Activated effector memory CD4-positive, alpha-beta T cell treated with Interleukin-2 at 50 U/mL for 16 hours (primary cell): ENCODE measurements at regions not wholly inside any gene's neighbourhood (a gene's known extent, or its start where the extent isn't known, plus 50 kb on each side); places are given as distances from the start of the nearest gene placed in this dataset.

Experiments used
- DNase-seq: peaks from one replicate; pipeline ENCODE4 v3.0.0-alpha.2; 2020

DNA sequence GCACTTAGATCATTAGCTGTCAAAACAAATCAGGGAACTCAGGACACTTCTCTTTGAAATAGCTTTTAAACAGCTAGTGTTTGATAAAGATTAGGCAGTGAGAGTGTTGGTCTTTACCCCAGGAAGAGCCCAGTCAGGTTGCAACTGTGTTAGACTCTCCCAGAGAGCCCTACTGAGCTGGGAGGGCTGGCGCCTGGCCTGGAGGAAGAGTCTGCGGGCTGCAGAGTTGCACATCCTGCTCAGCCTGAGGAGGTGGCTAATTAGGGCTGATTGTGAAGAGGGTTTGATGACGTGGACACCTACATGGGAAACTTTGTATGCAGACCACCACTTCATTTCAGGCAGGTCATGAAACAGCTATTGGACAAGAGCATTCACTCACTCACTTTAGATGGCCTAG lies 112.0 kb downstream of the TMEM174 start:
- no peak for DNase-seq

DNA sequence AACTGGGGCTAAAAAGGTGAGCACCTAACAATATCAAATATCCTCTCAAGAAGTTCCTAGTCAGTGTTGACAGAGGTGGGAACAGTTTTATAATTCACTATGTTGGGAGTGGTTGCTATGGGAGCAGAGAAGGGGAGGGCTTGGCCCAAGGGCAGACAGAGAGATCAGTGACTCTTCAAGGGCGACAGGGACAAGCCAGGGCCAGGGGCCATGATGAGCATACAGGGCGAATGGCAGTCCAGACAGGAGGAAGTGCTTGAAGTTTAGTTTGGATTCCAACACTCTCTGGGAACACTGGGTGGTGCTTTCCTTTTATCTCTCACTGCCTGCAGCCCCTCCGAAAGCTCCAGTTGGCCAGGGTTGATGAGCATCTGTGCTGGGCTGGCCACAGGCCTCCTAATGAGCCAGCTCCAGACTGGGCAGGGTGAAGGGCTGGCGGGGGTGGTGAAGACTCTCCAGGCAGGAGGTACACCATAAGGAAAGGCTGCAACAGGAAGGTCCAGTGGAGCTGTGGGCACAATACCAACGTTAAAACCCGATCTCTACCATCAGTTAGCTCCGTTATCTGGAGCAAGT lies 111.3 kb downstream of the TMEM174 start:
- no peak for DNase-seq

DNA sequence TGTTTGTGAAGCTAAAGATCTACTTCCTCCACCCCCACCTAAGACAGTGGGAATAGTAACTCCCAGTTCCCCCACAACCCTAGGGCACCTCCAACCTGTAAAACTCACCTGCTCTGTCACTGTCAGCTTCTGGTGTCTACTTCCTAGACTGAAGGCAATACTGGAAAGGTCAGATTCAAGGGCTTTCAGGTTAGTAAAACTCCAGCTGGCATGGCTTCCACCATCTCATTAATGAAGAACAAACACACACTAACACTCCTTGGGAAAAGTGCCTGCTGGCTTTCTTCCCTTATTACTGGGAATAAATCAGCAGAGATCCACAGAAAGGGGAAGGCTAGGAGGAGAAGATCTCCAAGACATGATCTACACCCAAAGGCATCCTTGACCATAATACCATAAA lies 109.9 kb downstream of the TMEM174 start:
- no peak for DNase-seq

DNA sequence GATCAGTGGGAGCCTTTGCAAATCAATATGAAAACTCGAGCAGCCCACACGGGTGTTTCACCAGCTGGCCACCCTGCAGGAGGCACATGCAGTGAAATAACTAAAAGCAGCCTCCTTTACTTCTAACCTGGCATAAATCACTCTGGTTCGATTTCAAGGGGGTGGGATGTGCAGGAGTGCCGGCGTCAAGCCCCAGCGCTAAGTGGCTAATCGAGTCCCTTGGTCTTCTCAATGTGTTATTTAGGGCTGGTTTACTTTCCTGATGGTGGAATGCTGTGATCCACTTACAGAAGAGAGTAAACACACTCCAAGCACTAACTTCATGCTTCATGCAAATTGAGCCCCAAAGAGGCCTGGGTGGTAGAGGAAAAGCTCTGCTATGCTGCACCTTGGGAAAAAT lies 109.4 kb downstream of the TMEM174 start:
- no peak for DNase-seq

DNA sequence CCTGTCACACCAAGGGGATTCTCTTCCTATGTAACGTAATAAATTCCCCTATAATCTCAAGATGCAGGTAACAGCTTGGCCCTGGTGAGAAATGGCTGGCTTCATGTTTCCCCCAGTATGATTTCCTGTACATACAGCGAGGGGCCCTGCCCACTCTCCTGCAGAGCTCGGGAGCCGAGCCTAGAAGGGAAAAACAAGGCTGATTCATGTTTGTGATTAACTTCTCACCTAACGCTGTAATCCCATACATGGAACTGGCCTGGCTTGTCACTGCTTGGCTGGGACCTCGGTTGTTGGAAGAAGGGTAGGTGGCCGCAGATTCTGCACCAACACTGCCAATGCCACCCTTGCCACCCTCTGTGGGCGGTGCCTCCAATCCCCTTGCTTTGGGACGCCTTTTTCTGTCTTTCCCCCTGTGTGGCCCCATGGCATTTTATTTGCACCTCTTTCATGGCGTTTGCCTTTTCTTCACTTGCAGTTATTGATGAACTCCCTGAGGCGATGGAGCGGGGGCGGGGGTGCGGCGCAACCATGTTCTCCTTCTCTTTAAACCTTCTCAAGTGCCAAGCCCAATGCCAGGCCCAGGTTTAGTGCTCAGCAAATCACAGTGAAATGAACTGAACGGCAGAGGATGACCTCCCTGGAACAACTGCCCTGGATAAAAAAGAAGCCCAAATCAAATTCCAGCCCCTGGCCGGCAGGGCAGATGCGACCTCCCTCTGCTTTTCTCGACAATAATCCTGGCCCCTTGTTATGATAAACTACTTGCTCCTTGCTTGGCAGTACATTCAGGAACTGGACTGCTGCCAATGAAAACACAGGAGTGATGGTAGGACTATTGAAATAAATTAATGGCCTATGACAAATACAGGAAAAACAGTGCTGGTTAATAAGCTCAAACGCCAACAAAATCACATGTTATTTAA lies 108.1 kb downstream of the TMEM174 start:
- no peak for DNase-seq

DNA sequence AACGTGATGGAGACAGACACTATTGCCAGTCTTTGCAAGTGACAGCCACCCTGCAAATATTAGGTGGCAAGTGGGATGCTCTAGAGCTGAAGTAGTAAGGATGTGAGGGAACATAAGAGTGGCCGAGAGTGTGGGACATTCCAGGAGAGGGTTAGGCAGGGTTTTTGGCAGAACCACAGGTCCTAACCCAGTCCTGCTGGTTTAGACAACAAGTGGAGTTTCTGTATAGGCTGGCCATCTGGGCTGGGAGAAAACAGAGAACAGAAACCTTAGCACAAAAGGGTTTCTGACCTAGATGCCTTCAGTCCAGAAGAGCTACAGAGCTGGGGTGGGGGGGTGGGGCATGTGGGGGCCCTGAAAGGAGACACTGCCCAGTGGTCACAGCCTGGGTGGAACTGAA lies 107.4 kb downstream of the TMEM174 start:
- DNase-seq: no peak

DNA sequence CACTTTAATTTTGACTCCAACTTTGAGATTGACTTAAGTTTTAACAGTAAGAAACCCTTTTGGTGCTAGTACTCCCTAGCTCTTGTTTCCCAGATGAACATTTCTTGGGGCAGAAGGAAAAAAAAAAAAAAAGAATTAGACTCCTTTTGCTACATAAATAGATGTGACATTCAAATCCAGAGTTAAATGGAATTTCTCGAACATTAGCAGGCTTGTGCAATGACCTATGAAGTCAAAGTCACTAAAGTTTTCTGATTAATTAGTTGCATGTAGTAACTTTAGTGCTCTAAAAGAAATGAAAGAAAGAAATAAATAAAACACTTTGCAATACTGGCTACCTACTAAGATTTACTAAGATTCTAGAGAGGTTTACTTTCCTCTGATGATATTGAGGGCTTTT lies 106.8 kb downstream of the TMEM174 start:
- no peak for DNase-seq

DNA sequence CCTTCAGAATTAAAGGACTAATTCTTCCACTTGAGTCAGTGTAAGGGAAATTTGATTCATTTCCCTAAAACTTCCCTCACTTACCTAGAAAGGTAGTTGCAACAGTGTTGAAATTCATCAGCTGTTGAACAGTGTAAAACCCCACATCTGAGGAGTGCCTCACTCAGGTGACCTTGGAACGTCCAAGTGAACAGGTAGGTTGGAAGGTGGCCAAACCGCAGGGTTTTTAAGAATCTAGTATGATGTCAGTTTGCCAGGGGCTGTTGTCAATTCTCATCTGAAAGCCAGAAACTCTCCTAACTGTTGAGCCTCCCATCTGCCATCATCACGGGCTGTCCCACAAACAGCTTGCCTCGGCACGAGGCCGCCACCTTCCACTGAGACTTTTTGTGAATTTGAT lies 105.7 kb downstream of the TMEM174 start:
- no peak for DNase-seq

DNA sequence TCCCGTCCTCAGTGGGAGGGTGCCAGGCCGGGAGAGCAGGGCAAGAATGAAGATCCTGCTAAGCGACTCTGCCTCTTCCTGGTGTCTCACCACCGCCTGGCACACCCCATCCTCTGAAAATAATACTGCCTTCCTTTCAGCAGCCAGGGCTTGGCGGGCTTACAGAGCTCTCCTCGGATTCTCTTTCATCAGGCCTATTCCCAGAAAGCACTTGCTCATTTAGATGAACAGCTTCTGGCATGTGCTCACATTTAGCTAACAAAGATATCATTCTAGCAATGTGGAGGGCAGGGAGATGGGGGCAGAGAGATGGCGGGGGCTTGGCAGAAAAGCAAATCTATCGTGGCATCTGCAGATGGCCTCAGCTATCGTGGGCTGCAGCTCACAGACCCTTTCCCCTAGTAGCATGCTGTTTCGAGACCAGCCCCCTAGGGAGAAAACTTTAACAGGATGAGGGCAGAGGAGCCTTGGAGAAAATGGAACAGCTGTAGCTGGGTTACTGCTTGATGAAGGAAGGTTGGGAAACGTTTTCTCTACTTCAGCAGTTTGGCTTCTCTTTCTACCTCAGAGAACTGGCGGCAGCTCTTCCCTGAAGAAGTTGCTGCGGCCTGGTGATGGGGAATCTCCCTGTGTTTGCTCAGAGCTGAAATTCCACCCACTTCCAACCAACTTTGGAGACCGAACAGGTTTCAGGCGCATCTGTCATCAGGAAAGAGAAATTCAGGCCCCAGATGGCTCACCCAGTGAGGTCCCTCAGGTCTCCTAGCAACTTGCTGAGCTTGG lies 102.1 kb downstream of the TMEM174 start:
- DNase-seq: no peak

DNA sequence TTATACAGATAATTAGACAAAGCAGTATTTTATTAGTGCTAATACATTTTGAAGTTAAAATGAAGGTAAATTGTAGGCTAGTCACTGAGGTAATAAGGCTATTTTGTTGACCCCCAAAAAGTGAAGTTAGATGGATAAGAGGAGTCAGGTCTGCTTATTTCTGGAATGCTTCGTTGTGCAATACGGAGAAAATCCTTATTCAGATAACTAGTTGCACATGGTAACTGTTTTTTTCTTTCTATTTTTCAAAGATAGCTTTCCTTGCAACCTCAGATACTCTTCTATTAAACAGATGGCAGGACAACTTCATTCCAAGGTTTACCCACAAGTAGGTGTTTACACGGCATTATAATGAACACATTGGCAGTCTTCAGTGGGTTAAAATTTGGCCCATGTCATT lies 101.1 kb downstream of the TMEM174 start:
- no peak for DNase-seq

DNA sequence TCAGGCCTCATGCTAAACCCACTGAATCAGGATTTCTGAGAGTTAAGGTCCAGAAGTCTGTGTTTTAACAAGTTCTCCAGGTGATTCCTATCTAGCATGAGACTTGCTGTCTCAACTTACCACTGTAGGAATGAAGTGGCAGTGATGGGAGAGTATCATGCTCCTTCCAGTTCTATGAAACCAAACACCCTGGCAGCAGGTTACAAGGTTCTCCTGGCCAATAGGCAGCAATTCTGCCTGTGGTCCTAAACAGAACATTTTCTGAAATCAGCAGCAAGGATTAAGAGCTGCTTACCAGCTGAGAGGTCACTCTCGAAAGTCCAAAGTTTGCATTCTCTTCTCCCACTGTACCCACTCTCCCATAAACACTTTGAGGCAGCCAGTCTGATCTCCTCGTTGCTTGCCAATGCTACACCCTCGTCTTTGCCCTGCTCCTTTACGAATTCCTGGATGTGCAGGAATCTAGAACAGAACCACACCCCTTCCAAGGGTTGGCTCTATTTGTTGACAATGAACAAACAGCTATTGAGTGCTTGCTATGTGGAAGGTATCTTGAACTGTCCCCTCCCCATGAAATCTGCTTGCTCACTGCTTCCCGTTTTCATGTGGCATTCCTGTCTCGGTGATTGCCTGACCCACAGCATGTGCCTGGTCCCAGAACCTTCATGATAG lies 100.5 kb downstream of the TMEM174 start:
- no peak for DNase-seq

DNA sequence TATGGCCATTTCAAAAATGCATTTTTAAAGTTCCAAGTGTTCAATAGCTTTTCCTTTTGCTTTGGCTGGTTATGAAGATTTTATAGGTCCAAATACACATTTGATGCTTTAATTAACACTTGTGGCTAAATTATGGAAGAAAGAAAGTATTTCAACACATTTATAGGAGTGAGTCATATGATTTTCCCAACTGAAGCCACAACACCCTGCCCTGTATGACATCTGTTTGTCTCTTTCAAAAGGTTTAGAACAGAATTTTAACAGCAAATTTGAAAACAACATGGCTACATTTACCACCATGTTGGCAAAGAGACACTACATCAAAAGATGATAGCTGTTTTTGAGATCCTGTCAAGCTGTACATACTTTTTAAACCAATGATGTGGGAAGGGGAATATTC lies 99.4 kb downstream of the TMEM174 start:
- DNase-seq: no peak

DNA sequence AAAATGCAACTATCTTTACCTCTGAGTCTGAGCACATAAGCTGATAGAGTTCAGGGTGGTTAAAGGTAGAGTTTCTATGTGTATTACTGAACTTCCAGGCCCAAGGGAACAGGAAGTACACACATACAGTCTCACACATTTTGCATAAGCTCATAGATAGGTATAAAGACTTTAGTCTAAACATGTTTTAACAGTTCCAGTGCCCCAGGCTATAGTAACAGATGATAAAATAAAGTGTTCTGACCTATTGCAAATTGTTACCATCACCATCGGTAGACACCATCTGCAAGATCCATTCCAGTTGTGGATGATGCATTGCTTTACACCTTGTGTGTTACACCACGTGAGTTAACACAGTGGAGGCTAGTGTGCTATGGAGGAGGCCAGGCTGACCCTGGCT lies 95.8 kb downstream of the TMEM174 start:
- DNase-seq: no peak

DNA sequence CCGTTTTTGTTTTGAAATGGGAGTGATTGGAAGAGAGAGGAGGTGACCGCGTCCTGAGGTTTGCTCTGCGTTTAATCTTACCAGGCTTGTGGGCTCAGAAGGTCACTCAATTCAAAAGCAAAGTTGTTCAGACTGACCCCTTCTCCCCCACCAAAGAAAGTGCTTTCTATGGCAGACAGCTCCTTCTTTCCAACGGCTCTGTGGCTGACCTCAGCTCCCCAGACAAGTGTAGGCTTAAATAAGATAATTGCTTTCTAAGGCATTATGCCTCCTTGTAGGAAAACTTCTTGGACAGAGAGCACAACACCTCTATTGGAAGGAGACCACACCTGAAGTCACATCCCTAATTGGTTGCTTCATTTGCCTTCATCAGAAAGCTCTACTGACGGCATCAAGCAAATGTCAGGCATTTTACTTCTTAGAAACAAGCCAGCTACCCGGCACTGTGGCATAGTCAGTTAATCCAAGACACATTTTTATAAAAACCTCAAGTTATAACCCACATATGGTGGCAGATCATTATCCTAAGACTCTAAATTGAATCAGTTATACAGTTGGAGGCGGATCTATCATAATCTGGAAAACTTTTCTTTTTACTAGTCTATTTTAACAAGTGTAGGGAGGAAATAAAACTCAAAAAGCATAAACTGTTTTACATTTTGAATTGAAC lies 94.9 kb downstream of the TMEM174 start:
- no peak for DNase-seq

DNA sequence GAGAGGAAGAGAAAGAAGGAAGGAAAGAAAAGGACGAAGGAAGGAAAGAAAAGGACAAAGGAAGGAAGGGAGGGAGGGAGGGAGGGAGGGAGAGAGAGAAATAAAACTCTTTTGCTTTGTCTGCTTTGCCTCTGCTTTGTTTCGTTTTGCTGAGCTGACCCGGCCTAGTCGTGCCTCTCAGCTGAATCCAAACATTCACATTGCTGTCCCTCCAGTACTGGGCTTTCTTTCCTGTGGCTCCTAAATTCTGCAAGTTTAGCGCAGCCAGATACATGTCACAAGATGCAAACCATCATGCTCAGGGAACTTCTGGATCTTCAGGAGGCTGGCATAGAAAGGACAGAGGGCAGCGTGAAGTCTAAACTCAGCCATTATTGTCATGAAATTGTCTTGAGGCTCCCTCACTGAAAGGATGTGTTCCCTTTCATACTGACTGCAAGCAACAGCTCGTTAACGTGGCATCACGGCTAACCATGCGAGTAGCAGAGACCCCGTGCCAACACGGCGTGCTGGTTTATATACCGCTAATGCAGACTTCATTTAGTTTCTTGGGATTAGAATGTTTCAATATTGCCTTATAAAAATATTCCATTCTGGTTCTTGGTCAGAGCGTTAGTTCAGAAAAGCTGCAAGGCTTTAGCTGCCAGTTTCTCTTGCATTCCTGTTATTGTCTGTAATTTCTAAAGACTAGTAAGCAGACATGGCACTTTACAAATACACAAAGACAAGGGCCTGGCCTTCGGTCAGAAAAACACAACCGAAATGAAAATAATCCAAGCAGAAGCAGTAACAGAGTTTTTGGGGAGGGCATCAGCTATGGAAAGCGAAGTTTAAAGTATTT lies 94.2 kb downstream of the TMEM174 start:
- DNase-seq: no peak

DNA sequence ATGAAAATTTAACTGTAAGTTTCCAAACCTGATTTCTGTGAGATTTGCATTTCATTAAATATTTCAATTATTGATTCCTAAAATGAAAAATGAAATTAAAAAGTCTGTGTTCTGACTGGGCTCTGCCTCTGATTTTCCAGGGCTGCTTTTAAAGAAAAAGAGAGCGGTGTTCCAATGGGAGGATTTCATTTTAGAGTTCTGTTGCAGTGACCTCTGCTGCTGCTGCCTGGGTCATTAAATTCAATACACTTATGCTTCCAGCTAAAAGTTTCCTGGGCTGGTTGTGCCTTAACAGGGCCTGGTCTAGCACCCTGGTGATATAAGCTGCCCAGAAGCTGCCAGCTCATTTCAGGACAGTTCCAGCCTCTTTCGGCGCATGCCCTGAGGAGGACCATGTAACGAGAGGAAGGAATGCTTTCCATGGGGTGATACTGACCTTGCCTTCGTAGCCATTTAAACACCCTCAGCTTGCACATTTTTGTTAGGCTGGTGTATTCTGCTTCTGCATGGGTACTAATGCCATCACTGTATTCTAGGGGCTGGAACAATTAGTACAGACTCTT lies 93.3 kb downstream of the TMEM174 start:
- no peak for DNase-seq

DNA sequence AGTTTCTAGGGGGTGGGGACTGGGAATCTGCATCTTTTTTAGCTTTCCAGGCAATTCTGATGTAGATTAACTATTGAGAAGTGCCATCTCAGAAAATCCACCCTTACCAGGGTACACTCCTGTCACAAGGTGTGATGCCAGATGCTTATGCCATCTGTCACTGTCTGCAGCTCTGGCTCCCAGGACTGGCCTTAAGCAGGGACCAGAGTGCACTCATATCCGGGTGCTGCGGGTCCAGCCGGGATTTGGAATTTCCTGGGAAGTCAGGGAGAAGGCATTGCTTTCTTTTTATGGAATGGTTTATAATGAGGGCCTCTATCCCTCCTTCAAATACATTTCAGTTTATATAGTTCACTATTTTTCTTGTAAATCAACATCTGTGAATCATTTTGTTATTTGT lies 92.6 kb downstream of the TMEM174 start:
- no peak for DNase-seq

DNA sequence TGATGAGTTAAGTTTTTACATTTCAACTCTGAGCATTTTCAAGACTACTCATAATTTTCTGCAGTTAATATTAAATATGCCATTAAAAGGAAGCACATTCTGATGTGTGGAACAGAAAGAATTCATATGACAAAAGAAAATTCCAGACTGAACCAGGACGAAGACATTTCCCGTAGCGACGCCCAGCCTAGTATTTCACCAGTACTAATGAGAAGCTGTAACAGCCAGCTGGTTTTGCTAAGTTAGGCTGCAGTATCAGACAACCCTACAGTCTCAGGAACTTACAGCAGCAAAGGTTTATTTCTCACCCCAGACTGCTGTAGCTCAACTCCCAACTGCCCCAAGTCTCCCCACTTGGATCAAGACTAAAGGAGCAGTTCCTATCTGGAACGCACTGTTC lies 91.6 kb downstream of the TMEM174 start:
- DNase-seq: no peak

DNA sequence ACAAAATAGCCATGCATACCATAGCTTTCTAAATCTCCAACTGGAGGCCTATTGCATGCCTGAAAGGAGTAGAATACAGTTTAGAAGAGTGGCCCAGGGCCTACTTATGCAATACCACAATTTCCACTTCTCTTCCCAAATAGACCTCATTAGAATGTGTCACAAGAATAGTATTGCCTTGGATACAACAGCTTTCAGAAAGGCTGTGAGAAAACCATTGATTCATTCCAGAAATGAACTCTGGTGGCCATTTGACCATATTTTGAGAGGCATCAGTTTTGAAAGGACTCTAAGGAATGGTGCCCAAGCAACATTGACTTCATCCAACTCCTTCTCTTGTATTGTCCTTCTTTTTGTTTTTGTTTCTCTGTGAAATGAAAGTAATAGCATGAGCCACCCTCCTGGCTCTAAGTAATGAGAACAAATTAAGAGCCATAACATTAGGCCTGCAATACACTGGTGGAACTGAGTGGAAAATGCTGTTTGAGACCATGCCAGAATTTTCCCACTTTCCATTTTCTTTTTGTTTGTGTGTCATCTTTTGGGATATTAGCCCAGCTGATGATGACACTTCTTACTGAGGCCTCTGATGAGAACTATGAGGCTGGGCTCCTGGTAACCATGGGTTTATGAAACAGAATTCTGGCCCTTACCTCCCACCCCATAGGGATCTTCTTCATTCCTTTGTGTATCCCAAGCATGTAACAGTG lies 90.2 kb downstream of the TMEM174 start:
- no peak for DNase-seq

DNA sequence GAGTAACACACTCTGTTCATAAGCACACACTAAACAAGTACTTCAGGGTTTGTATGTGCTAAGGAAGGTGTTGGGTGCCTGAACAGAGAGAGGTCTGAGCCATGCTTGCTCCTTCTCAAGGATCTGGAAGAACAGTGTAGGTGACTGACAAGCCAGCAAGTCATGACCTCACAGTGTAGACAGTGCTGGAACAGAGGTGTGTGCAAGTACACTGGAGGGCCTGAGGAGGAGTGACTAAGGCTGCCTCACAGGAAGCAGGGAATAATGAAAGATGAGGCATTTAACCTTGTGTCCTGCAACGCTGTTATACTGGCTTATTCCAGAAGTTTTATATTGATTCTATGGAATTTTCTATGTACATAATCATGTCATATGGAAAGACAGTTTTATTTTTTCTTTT lies 83.9 kb downstream of the TMEM174 start:
- no peak for DNase-seq

DNA sequence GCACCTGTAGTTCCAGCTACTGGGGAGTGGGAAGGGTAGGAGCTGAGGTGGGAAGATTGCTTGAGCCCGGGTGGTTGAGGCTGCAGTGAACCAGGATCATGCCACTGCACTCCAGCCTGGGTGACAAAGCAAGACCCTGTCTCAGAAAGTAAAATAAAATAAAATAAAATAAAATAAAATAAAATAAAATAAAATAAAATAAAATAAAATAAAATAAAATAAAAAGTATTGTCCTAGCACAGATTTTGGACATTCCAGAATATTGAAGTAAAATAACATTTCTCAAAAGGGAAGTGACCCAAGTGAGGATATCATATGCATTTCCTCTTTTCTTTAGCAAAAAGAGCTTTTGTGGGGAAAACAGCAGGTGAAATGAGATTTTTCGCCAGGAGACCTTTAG lies 83.5 kb downstream of the TMEM174 start:
- no peak for DNase-seq
